ENCODE measurements at regions not wholly inside any gene's neighbourhood (a gene's known extent, or its start where the extent isn't known, plus 50 kb on each side); places are given as distances from the start of the nearest gene placed in this dataset.

GRCh38 chr10:107542607-107543006 is 378.1 kb upstream of the SORCS1 start:
- Histone ChIP-seq H3K4me1 (ENCODE audit: low read depth) (no peaks in the 10 kb centered on the region), H3K27ac (no peak overlapping the region), H3K36me3 (no peaks in the 10 kb centered on the region), H3K27me3 (no peaks in the 10 kb centered on the region), H3K4me3 (no peak overlapping the region), H3K9me3 (ENCODE audit: low read depth) (no peaks in the 10 kb centered on the region)
- no peak for TF ChIP-seq CTCF (IDR thresholded peaks at IDR 0.05; ENCODE audit: low read depth, low read length)
- DNase-seq (ENCODE audit: low read depth in 1 of 2, low spot score in 1 of 2) = no peak

GRCh38 chr10:107542016-107542415 is 377.5 kb upstream of the SORCS1 start:
- Histone ChIP-seq H3K27ac (no peak overlapping the region), H3K4me3 (no peak overlapping the region), H3K4me1 (ENCODE audit: low read depth) (no peaks in the 10 kb centered on the region), H3K36me3 (no peaks in the 10 kb centered on the region), H3K27me3 (no peaks in the 10 kb centered on the region), H3K9me3 (ENCODE audit: low read depth) (no peaks in the 10 kb centered on the region)
- TF ChIP-seq CTCF (IDR thresholded peaks at IDR 0.05; ENCODE audit: low read depth, low read length) = no peak
- DNase-seq (ENCODE audit: low read depth in 1 of 2, low spot score in 1 of 2) = no peak

GRCh38 chr10:107540981-107541380 is 376.5 kb upstream of the SORCS1 start:
- Histone ChIP-seq H3K27me3 (no peaks in the 10 kb centered on the region), H3K27ac (no peak overlapping the region), H3K4me3 (no peak overlapping the region), H3K4me1 (ENCODE audit: low read depth) (no peaks in the 10 kb centered on the region), H3K9me3 (ENCODE audit: low read depth) (no peaks in the 10 kb centered on the region), H3K36me3 (no peaks in the 10 kb centered on the region)
- DNase-seq (ENCODE audit: low read depth in 1 of 2, low spot score in 1 of 2) = no peak
- no peak for TF ChIP-seq CTCF (IDR thresholded peaks at IDR 0.05; ENCODE audit: low read depth, low read length)

- Histone ChIP-seq H3K4me3 (no peak overlapping the region), H3K27ac (no peak overlapping the region), H3K4me1 (ENCODE audit: low read depth) (no peaks in the 10 kb centered on the region), H3K27me3 (no peaks in the 10 kb centered on the region), H3K36me3 (no peaks in the 10 kb centered on the region), H3K9me3 (ENCODE audit: low read depth) (no peaks in the 10 kb centered on the region)
- TF ChIP-seq CTCF (IDR thresholded peaks at IDR 0.05; ENCODE audit: low read depth, low read length) = no peak
- no peak for DNase-seq (ENCODE audit: low read depth in 1 of 2, low spot score in 1 of 2)
Measured at GRCh38 chr10:107529350-107529749, 364.8 kb upstream of the SORCS1 start.

GRCh38 chr10:107520348-107520747 is 355.8 kb upstream of the SORCS1 start:
- Histone ChIP-seq H3K4me3 (no peak overlapping the region), H3K9me3 (ENCODE audit: low read depth) (no peaks in the 10 kb centered on the region), H3K36me3 (no peaks in the 10 kb centered on the region), H3K4me1 (ENCODE audit: low read depth) (no peaks in the 10 kb centered on the region), H3K27ac (no peak overlapping the region), H3K27me3 (no peaks in the 10 kb centered on the region)
- no peak for TF ChIP-seq CTCF (IDR thresholded peaks at IDR 0.05; ENCODE audit: low read depth, low read length)
- no peak for DNase-seq (ENCODE audit: low read depth in 1 of 2, low spot score in 1 of 2)

- Histone ChIP-seq H3K4me1 (ENCODE audit: low read depth) (no peaks in the 10 kb centered on the region), H3K36me3 (no peaks in the 10 kb centered on the region), H3K27me3 (no peaks in the 10 kb centered on the region), H3K27ac (no peak overlapping the region), H3K4me3 (no peak overlapping the region), H3K9me3 (ENCODE audit: low read depth) (no peaks in the 10 kb centered on the region)
- DNase-seq (ENCODE audit: low read depth in 1 of 2, low spot score in 1 of 2) = no peak
- TF ChIP-seq CTCF (IDR thresholded peaks at IDR 0.05; ENCODE audit: low read depth, low read length) = no peak
Measured at GRCh38 chr10:107517811-107518210, 353.3 kb upstream of the SORCS1 start.
